ENCODE measurements at regions not wholly inside any gene's neighbourhood (a gene's known extent, or its start where the extent isn't known, plus 50 kb on each side); places are given as distances from the start of the nearest gene placed in this dataset.
"Not testable (repeated sequence)": the region's sequence is repeated elsewhere in the genome, so short reads cannot be mapped to it uniquely, and the experiment has no call there.

GRCh38 chrX:14309431-14309830, 219.9 kb upstream of the GLRA2 start:
- Mint-ChIP-seq H3K36me3 (ENCODE audit: low read depth) (peaks cover 7% of the 10 kb centered on the region), H3K9me3 (peaks cover 14% of the 10 kb centered on the region), H3K27ac (ENCODE audit: unreplicated experiment) (no peak overlapping the region), H3K4me1 (no peaks in the 10 kb centered on the region), H3K4me3 (no peak overlapping the region), H3K27me3 (ENCODE audit: low read depth) (no peaks in the 10 kb centered on the region)
- TF ChIP-seq CTCF (conservative IDR thresholded peaks at IDR 0.05): no peak
- DNase-seq (ENCODE audit: low read depth, low spot score): no peak

GRCh38 chrX:14308976-14309375, 220.4 kb upstream of the GLRA2 start:
- DNase-seq (ENCODE audit: low read depth, low spot score); H3K36me3 Mint-ChIP-seq (ENCODE audit: low read depth); H3K27ac Mint-ChIP-seq (ENCODE audit: unreplicated experiment); H3K4me3 Mint-ChIP-seq; H3K27me3 Mint-ChIP-seq (ENCODE audit: low read depth); H3K4me1 Mint-ChIP-seq: not testable (repeated sequence)
- H3K9me3 Mint-ChIP-seq: peaks cover 14% of the 10 kb centered on the region

GRCh38 chrX:14303891-14304290, 225.4 kb upstream of the GLRA2 start:
- Mint-ChIP-seq H3K4me3 (no peak overlapping the region), H3K27ac (ENCODE audit: unreplicated experiment) (no peak overlapping the region), H3K36me3 (ENCODE audit: low read depth) (no peaks in the 10 kb centered on the region), H3K9me3 (peaks cover 3% of the 10 kb centered on the region), H3K27me3 (ENCODE audit: low read depth) (no peaks in the 10 kb centered on the region), H3K4me1 (peaks cover 12% of the 10 kb centered on the region)
- DNase-seq (ENCODE audit: low read depth, low spot score): no peak
- TF ChIP-seq CTCF (conservative IDR thresholded peaks at IDR 0.05): no peak

GRCh38 chrX:14302561-14302960, 226.8 kb upstream of the GLRA2 start:
- not testable (repeated sequence) for H3K9me3 Mint-ChIP-seq; H3K27ac Mint-ChIP-seq (ENCODE audit: unreplicated experiment); H3K36me3 Mint-ChIP-seq (ENCODE audit: low read depth); DNase-seq (ENCODE audit: low read depth, low spot score); H3K4me3 Mint-ChIP-seq; H3K27me3 Mint-ChIP-seq (ENCODE audit: low read depth)
- peaks cover 15% of the 10 kb centered on the region for H3K4me1 Mint-ChIP-seq

- H3K9me3 Mint-ChIP-seq: peaks cover 2% of the 10 kb centered on the region
- TF ChIP-seq CTCF (conservative IDR thresholded peaks at IDR 0.05): no peak
- no peaks in the 10 kb centered on the region for H3K27me3 Mint-ChIP-seq (ENCODE audit: low read depth)
- peaks cover 15% of the 10 kb centered on the region for H3K4me1 Mint-ChIP-seq
- no peak for DNase-seq (ENCODE audit: low read depth, low spot score)
- no peak overlapping the region for H3K27ac Mint-ChIP-seq (ENCODE audit: unreplicated experiment)
- no peak overlapping the region for H3K4me3 Mint-ChIP-seq
- H3K36me3 Mint-ChIP-seq (ENCODE audit: low read depth): peaks cover 2% of the 10 kb centered on the region
These were observed 229.0 kb upstream of the GLRA2 start for GRCh38 chrX:14300376-14300775.

- H3K27ac Mint-ChIP-seq (ENCODE audit: unreplicated experiment): no peak overlapping the region
- peaks cover 21% of the 10 kb centered on the region for H3K4me1 Mint-ChIP-seq
- DNase-seq (ENCODE audit: low read depth, low spot score): no peak
- H3K36me3 Mint-ChIP-seq (ENCODE audit: low read depth): peaks cover 7% of the 10 kb centered on the region
- H3K27me3 Mint-ChIP-seq (ENCODE audit: low read depth): no peaks in the 10 kb centered on the region
- TF ChIP-seq CTCF (conservative IDR thresholded peaks at IDR 0.05): no peak
- peaks cover 12% of the 10 kb centered on the region for H3K9me3 Mint-ChIP-seq
- no peak overlapping the region for H3K4me3 Mint-ChIP-seq
These were observed 233.9 kb upstream of the GLRA2 start for GRCh38 chrX:14295426-14295825.

All from neural crest cell (in vitro differentiated cells).